ENCODE measurements at regions not wholly inside any gene's neighbourhood (a gene's known extent, or its start where the extent isn't known, plus 50 kb on each side); places are given as distances from the start of the nearest gene placed in this dataset.

GRCh38 chr15:72944565-72944964 is 107.7 kb upstream of the NEO1 start:
- H3K27me3 ChIP-seq (ENCODE audit: low read depth, low read length) = peaks cover 38% of the 10 kb centered on the region
- no peak overlapping the region for H2AFZ ChIP-seq (ENCODE audit: low read depth, low read length)
- no peaks in the 10 kb centered on the region for H3K4me1 ChIP-seq (ENCODE audit: low read length)
- H3K36me3 ChIP-seq (replicated peaks; ENCODE audit: low read depth, low read length) = no peaks in the 10 kb centered on the region
- H3K27ac ChIP-seq (ENCODE audit: low read length) = no peak overlapping the region
- no peak for TF ChIP-seq CTCF (IDR thresholded peaks at IDR 0.05; ENCODE audit: low read depth, low read length)
- TF ChIP-seq EZH2phosphoT487 (IDR thresholded peaks at IDR 0.05; ENCODE audit: low read depth) = no peak
- no peak overlapping the region for H3K9ac ChIP-seq (ENCODE audit: low read length)
- H3K4me2 ChIP-seq (ENCODE audit: low read length) = no peak overlapping the region
- no peaks in the 10 kb centered on the region for H4K20me1 ChIP-seq (ENCODE audit: insufficient read depth, low read length)
- peaks cover 2% of the 10 kb centered on the region; the same call in 1 of the 2 replicates for H3K9me3 ChIP-seq (ENCODE audit: insufficient read depth, low read length)
- no peaks in the 10 kb centered on the region for H3K79me2 ChIP-seq (ENCODE audit: low read length)
- H3K4me3 ChIP-seq (ENCODE audit: low read length) = no peak overlapping the region

DNA sequence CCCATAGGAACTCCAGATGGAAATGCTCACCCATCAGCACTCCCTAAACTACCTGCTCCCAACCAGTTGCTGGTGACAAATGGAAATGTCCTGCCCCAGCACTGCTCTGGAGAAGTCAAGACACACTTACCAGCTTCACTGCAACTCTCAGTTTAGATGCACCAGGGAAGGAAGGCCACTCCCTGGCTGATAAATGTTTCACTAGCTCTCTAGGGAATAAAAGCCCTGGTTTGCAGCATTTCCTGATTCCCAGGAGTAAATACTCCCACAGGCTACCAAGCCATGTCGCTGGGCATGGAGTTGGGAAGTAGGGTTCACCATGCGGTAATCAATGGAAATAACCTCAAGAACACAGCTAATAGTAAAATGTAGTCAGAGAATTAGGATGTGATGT is 112.0 kb upstream of the NEO1 start:
- Histone ChIP-seq H4K20me1 (ENCODE audit: insufficient read depth, low read length) (no peaks in the 10 kb centered on the region), H3K4me2 (ENCODE audit: low read length) (no peak overlapping the region), H3K36me3 (replicated peaks; ENCODE audit: low read depth, low read length) (no peaks in the 10 kb centered on the region), H3K9me3 (ENCODE audit: insufficient read depth, low read length) (no peaks in the 10 kb centered on the region), H3K4me3 (ENCODE audit: low read length) (no peak overlapping the region), H2AFZ (ENCODE audit: low read depth, low read length) (no peak overlapping the region), H3K79me2 (ENCODE audit: low read length) (no peaks in the 10 kb centered on the region), H3K4me1 (ENCODE audit: low read length) (no peaks in the 10 kb centered on the region), H3K27me3 (ENCODE audit: low read depth, low read length) (peaks cover 38% of the 10 kb centered on the region), H3K27ac (ENCODE audit: low read length) (no peak overlapping the region), H3K9ac (ENCODE audit: low read length) (no peak overlapping the region)
- TF ChIP-seq CTCF (IDR thresholded peaks at IDR 0.05; ENCODE audit: low read depth, low read length) (no peak), EZH2phosphoT487 (IDR thresholded peaks at IDR 0.05; ENCODE audit: low read depth) (no peak)

DNA sequence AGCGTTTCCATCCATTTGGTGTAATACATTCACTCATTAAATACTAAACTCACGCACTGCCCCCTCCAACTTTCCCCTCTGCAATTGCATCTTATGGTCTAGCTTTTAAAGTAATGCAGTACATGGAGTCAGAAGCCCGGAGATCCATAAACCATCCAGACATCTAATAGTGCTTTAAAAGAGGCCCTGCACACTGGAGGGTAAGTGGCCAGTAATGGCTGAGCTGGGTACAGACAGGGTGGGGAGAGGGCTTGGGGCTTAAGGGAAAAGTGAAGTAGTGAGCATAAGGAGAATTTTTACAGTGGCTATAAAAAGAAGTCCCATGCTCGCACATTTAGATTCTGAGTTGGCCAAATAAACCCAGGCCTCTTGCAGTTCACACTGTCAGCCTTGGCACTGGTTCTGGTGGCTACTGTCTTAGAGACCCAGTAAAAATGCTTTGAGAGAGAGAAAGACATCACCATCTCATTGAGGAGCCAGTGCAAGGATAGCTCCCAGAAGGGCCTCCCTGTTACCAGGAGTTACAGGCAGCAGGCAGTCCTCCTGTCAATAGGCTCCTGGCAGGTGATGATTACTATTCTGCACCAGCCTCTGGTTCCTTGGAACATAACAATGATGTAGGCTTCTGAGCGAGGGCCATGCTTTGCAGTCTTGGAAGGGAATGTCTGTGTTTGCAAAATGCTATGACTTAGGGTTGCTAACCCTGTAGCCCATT is 112.6 kb upstream of the NEO1 start:
- TF ChIP-seq EZH2phosphoT487 (IDR thresholded peaks at IDR 0.05; ENCODE audit: low read depth) (no peak), CTCF (IDR thresholded peaks at IDR 0.05; ENCODE audit: low read depth, low read length) (no peak)
- Histone ChIP-seq H3K9ac (ENCODE audit: low read length) (no peak overlapping the region), H3K4me2 (ENCODE audit: low read length) (no peak overlapping the region), H3K79me2 (ENCODE audit: low read length) (no peaks in the 10 kb centered on the region), H3K36me3 (replicated peaks; ENCODE audit: low read depth, low read length) (no peaks in the 10 kb centered on the region), H3K27me3 (ENCODE audit: low read depth, low read length) (peaks cover 38% of the 10 kb centered on the region), H4K20me1 (ENCODE audit: insufficient read depth, low read length) (no peaks in the 10 kb centered on the region), H3K4me1 (ENCODE audit: low read length) (no peaks in the 10 kb centered on the region), H2AFZ (ENCODE audit: low read depth, low read length) (no peak overlapping the region), H3K9me3 (ENCODE audit: insufficient read depth, low read length) (no peaks in the 10 kb centered on the region), H3K4me3 (ENCODE audit: low read length) (no peak overlapping the region), H3K27ac (ENCODE audit: low read length) (no peak overlapping the region)

DNA sequence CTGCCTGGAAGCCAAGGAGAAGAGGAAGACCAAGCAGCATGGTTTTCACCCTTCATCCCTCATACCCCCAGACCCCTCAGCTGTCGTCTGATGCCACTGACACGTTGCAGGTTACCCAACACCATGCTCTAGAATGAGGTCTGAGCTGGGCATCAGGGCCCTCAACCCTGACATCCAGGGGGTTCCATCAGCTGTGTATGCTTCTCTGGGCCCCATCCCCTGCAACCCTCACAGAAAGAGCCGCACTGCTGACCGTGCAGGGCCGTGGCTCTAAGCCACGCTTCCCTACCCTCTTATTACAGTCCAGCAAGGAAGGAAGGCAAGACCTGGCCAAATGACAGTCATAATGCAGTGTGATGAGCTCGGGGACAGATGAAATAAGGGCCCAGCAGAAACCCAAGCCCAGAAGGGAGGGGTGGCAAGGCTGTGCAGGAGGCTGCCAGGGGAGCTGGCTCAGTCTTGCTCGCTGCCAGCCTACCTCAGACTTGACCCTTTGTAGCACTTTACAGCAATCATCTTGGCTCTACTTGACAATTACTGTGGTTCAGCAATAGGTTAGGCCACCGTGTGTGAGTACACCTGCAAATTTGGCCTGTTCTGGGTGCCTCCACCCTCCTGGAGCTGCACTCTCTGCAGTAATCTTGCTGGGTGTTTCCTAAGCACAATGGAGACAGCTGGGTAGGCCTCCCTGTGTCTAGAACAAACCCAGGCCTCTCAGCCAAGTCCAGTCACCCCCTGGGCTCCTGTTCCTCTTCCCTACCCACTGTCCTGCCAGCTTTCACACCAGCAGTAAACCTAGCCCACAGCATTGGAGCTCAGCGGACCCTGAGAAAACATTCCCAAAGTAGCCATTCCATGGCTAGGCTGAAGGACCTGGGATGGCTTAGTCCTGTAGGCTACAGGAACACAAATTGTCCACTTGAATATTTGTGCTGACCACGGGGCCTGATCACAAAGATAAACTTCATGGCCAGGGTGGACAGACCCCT is 115.3 kb upstream of the NEO1 start:
- no peaks in the 10 kb centered on the region for H3K9me3 ChIP-seq (ENCODE audit: insufficient read depth, low read length)
- H3K79me2 ChIP-seq (ENCODE audit: low read length) = no peaks in the 10 kb centered on the region
- H3K36me3 ChIP-seq (replicated peaks; ENCODE audit: low read depth, low read length) = no peaks in the 10 kb centered on the region
- H2AFZ ChIP-seq (ENCODE audit: low read depth, low read length) = no peak overlapping the region
- H3K4me3 ChIP-seq (ENCODE audit: low read length) = no peak overlapping the region
- no peak overlapping the region for H3K9ac ChIP-seq (ENCODE audit: low read length)
- H4K20me1 ChIP-seq (ENCODE audit: insufficient read depth, low read length) = no peaks in the 10 kb centered on the region
- no peak overlapping the region for H3K4me2 ChIP-seq (ENCODE audit: low read length)
- TF ChIP-seq CTCF (IDR thresholded peaks at IDR 0.05; ENCODE audit: low read depth, low read length) (no peak), EZH2phosphoT487 (IDR thresholded peaks at IDR 0.05; ENCODE audit: low read depth) (no peak)
- H3K4me1 ChIP-seq (ENCODE audit: low read length) = no peaks in the 10 kb centered on the region
- H3K27me3 ChIP-seq (ENCODE audit: low read depth, low read length) = peaks cover 17% of the 10 kb centered on the region
- no peak overlapping the region for H3K27ac ChIP-seq (ENCODE audit: low read length)
